ENCODE measurements at regions not wholly inside any gene's neighbourhood (a gene's known extent, or its start where the extent isn't known, plus 50 kb on each side); places are given as distances from the start of the nearest gene placed in this dataset.

DNA sequence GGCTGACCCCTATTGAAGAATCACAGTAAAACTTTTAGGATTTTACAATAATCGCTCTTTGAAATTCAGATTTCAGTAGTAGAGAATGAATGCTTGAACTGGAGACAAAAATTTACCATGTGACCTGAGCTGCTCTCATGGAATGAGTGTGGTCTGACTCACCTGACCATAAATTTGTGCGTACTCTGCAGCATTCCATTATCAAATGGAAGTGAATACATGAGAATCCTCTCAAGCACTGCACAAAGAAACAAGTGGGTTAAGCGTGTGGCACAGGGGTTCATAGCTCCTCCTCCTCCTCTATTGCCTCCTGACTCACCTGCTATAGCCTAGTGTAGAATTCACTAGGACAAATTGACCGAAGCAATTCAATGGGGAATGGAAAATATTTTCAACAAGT lies 269.8 kb upstream of the CDH9 start:
- no peak for DNase-seq

DNA sequence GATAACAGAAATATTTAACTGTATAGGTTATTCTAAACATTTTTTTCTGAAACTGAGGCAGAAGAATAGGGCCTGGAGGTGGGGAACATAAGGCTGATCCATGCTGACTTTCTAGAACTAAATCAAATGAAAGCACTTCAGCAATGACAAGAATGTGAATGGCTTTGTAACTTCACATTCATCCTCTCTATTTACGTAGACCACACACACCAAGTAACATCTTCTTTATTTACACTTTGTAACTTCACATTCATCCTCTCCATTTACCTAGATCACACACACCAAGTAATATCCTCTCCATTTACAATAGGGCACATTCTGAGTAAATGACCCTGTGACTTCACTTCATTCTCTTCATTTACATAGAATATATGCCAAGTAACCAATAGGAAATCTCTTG lies 251.8 kb upstream of the CDH9 start:
- DNase-seq, result no peak

DNA sequence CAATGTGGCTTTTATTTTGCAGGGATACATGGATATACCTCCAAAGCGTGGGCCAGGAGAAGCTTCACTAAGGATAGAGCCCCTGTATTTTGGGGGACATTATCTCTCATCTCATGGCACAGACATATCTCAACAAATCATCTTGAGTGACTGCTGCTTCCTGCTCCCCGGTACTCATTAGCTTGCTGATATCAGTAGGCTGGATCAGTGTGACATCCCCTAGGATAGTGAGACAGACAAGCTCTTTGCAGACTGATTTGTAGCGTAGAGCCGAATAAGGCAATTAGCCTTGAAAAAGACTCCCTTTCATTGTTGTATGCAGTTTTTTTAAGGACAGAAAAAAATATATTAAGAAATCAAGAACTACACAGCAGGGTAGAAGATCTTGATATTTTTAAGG lies 237.7 kb upstream of the CDH9 start:
- no peak for DNase-seq

DNA sequence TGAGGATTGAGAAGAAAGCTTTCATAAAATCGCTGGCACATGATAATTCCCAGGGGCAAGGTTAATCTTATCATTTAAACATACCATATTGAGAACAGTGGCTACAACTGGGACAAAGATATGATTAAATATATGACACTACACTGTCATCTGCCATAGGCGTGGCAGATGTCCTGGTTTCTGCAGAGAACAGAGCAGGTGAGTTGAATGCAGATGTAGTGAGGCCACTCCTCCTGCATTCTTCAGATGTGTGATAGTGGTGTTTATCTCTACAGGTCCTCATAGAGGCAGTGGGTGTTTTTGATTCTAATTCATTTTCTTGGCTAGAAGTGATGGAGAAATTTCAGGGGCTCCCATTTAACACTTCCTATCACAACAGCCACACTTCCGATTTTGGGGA lies 237.0 kb upstream of the CDH9 start:
- no peak for DNase-seq

DNA sequence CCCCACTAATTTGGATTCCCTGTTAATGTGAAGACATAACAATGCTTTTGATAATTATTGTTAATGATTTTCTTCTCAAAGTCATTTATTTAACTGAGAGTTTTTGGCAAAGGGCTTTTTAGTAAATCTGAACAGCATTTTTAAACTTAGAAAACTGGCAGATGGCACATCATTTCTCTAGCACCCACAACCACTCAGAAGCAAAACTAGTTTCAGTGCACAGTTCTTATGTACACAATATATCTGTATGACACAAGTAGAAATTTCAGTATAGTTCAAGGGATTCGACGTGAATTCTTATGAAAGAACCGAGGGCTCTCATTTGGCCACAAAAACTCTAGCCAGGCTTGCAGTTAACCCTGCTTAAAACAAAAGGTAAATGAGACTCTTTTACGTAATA lies 231.4 kb upstream of the CDH9 start:
- DNase-seq, result no peak

DNA sequence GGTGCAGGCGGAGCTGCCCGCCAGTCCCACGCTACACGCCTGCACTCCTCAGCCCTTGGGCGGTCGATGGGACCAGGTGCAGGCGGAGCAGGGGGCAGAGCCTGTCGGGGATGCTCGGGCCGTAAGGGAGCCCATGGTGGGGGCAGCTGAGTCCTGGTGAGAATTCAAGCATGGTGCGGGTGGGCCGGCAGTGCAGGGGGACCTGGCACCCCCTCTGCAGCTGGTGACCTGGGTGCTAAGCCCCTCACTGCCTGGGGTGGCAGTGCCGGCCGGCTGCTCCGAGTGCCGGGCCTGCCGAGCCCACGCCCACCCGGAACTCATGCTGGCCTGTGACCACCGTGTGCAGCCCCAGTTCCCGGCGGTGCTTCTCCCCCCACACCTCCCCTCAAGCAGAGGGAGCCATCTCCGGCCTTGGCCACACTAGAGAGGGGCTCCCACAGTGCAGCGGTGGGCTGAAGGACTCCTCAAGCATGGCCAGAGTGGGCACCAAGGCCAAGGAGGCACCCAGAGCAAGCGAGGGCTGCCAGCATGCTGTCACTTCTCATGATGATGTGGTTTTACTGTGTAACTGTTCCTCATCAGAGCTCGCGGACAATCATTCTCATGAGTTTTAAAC lies 228.9 kb upstream of the CDH9 start:
- DNase-seq, result no peak

DNA sequence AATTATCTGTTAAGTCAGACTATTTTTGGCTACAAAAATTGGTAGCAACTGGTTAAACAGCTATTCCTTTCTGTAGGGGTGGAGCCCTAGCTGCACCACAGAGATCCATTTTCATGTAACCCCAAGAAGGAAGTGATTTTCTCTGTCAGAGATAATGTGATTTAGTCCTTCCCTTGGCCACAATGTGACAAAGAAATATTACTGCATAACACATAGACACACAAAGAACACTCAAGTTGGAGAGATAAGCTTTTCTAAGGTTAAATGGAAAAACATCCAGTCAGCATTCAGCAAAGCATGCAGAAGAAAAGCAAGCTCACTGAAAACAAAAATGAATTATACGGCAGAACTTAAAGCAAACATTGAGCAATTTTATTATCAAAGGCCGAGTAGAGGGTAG lies 227.8 kb upstream of the CDH9 start:
- no peak for DNase-seq

DNA sequence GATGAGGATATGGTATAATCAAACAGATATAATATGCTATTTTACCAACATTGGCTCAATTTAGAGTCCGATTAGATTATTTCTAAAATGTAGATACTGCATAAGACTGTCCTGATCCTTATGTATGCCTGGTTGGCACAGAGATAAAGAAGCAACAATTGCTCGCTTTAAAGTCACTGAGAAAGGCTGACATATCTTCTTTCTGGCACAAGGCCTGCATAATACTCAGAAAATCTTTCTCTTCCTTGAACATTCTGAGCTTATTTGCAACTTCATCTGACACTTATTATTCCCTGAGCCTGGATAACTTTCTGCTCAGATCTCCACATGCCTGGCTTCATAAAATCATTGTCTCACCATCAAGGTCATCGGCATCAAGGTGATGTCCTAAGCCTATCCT lies 219.3 kb upstream of the CDH9 start:
- no peak for DNase-seq

DNA sequence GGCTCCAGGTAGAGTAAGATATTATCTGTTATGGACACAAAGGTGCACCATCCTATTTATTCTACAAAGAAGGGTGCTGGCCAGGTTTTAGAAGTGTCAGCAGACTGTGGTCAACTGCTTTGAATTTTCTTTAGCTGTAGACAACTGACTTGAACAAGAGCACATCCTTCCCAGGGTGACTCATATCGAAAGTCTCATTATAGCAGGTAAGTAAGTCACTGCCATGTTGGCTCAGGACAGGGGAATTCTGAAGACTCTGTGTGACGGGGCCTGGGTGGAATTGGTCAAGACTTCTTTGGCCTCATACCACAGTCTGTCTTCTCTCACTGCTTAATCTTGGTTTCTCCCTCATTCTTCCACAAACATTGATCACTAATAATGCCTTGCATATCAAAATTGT lies 214.5 kb upstream of the CDH9 start:
- DNase-seq, result no peak

DNA sequence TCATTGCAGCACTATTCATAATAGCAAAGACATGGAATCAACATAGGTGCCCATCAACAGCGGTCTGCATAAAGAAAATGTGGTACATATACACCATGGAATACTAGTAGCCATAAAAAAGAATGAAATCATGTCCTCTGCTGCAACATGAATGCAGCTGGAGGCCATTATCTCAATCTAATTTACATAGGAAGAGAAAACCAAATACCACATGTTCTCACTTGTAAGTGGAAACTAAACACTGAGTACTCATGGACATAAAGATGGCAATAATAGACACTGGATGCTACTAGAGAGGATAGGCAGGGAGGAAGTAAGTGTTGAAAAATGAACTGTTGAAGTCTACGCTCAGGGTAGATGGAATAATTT lies 203.9 kb upstream of the CDH9 start:
- DNase-seq, result peak in 1 of 2 experiments; percentile 29

DNA sequence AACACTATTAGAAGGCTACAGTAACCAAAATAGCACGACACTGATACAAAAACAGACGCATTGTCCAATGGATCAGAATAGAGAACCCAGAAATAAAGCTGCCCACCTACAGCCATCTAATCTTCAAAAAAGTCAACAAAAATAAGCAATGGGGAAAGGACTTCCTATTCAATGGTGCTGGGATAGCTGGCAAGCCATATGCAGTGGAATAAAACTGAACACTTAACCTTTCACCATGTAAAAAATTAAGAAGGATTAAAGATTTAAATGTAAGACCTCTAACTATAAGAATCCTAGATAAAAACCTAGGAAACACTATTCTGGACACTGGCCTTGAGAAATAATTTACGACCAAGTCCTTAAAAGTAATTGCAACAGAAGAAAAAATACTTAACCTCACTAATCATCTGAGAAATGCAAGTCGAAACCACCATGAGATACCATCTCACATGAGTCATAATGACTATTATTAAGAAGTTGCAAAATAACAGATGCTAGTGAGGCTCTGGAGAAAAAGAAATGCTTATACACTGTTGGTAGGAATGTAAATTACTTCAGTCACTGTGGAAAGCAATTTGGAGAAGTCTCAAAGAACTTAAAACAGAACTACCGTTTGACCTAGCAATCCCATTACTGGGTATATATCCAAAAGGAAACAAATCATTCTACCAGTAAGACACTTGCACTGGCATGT lies 203.3 kb upstream of the CDH9 start:
- no peak for DNase-seq

DNA sequence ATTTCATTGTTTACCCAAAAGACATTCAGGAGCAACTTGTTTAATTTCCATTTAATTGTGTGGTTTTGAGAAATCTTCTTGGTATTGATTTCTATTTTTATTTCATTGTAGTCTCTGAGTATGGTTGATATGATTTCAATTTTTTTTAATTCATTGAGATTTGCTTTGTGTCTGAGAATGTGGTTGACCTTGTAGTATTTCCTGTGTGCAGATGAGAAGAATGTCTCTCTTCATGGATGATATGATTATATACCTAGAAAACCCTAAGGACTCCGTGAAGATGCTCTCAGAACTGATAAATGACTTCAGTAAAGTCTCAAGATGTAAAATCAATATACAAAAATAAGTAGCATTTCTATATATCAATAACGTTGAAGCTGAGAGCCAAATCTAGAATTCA lies 202.4 kb upstream of the CDH9 start:
- DNase-seq, result no peak

DNA sequence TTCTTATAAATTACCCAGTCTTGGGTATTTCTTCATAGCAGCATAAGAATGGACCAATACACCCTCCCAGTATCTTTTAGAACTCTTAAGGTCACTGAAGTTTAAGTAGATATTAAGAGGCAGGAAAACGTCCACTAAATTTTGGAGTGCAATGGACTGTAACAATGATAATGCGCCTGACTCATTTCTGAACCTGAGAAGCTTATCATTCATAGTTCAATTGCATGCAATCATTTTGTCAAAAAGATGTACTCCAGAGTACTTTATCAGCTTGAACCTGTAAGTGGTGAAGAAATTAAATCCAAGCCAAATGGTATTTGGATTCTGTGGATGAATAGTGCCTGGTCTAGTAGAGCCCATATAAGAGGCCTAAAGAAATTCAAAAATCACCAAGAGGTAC lies 196.5 kb upstream of the CDH9 start:
- DNase-seq, result no peak

DNA sequence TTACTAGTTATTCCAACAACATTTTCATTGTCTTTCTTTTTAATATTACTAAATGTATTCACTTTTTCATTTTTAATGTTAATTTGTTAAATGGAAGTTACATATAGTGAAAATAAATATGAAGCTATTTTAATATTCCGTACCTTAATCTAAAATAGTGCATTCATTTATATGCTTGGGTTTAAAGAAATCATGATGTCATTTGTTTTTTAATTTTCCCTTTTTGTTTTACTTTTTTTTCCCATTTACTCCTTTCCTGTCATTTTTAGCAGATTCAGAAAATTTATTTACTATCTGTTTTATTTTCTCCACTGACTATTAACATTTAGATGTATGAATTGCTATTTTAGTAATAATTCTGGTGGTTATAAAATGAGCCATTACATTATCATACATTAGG lies 183.0 kb upstream of the CDH9 start:
- DNase-seq, result no peak

DNA sequence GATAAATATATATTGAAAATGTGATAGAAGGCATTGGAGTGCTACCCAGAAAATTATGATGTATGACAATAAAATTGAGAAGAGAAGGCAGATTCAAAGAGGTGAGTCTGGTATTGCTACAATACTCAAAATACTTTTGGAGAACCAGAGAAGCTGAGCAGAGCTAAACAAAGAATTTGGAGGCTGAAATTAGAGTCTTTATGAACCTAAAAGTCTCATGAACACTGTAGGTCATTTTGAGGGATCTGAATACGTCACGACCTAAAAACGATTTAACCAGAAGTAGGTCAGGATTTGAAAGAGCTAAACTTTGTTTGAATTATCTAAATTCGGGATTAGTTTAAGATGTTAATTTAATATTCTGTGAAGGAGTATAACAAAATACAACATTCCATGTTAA lies 182.4 kb upstream of the CDH9 start:
- DNase-seq, result no peak

DNA sequence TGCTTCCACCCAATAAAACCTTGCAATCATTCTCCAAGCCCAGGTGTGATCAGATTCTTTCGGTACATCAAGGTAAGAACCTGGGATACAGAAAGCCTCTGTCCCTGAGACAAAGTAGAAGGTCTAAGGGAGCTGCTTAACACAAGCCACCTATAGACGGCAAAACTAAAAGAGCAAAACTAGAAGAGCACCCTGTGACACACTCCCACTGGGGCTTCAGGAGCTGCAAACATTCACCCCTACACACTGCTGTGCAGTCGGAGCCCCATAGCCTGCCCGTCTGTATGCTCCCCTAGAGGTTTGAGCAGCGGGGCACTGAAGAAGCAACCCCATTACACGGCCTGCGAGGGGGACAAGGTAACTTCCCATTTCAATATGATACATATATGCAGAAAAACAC lies 179.6 kb upstream of the CDH9 start:
- no peak for DNase-seq

DNA sequence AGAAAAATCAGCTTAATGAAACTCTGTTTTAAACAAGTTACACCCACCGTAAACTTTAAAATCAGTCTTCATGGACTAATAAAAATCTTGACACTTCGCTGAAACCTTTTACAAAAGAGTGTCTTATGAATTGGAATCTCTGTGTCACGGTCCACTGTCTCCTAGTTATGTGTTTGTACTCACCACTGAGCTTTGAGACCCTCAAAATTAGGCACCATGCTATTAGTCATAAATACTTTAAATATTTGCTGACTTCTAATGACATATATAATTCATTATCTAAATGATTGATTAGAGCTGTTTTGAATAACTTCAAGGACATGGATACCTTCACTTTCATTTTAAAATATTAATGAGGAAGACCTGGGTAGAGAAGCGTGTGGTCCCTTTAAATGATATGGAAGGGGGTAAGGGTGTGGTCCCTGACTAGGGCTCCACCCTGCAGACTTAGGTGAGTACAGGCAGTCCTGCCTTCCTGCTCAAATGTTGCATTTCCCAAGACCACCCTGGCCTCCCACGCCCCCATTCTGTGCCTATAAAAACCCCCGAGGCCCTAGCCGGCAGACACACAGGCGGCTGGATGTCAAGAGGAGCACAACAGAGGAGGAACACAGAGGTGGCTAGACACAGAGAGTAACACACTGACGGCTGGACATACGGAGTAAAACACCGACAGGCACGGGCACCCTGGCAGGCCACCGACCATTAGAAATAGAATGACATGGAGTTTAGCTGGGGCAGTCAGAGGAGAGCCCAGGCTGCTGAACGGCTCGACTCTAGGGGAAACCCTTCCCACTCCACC lies 179.0 kb upstream of the CDH9 start:
- DNase-seq, result no peak

DNA sequence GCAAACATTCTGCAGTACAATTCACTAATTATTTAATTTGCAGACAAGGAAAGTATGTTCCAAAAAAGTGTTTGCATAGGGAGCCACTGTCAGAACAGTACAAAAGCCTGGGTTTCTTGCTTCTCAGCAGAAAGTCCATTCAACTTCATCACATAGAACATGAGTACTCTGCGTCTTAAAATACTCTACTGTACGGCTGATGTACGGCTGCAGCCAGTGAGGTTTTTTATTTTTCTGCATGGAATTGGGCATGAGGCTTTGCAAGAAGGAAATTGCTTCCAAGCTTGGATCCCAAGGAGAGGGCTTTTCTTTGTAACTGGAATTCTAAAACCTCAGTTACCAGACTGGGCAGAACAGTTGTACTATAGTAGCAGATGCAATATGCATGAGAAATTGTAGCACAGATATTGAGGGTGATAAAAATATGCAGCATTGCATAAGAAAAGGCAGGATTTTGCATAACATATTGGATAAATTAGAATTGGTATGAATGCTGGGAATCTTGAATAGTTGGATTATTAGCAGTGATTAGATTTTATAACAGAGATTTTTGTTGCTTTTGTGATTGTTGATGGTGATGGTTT lies 178.1 kb upstream of the CDH9 start:
- DNase-seq, result no peak

DNA sequence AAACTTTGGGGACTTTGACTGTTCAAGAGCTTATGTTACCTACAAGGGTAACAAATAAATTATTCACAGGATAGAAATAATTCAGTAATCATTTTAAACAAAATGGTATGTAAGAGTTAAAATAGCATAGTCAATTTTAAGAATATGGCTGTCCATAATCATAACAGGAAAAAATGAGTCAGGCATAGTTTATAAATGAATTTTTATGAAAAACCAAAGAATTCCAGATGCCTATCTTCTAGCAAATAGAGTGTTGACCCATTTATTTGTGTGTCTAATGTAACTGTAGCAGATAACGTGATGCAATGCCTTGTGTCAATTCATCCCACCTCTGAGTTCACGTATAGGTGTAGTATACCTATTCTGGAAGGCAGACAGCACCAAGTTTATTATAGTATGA lies 169.7 kb upstream of the CDH9 start:
- DNase-seq, result no peak

DNA sequence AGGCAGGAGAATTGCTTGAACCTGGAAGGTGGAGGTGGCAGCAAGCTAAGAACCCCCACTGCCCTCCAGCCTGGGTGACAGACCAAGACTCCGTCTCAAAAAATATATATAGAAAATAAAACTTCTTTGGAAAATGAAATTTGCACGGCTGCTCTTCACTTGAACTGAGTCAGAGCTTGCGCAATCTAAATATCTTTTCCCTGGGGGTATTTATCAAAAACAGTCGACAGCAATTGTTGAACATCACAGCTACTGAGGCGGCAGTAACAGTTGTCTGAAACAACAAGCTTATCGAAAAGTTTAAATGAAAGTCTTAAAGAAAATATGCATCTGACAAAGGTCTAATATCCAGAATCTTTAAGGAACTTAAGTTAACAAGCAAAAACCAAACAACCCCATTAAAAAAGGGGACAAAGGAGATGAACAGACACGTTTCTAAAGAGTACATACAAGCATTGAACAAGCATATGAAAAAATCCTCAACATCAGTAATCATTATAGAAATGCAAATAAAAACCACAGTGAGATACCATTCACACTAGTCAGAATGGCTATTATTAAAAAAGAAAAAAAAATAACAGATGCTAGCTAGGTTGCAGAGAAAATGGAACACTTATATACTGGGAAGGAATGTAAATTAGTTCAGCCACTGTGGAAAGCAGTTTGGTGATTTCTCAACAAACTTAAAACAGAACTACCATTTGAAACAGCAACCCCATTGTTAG lies 153.6 kb upstream of the CDH9 start:
- DNase-seq, result no peak

DNA sequence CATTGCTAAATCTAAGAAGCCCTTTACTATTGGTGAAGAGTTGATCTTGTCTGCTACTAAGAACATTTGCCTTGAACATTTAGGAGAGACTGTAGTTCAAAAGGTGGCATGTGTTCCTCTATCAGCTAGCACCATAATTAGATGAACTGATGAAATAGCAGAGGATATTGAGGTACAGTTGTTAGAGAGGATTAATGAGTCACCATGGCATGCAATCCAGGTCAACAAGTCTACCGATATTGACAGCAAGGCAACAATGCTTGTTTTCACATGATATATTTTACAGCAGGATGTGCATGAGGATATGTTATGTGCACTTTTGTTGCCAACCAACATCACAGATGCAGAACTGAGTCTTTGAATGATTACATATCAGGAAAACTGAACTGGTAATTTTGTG lies 134.3 kb upstream of the CDH9 start:
- DNase-seq, result no peak

DNA sequence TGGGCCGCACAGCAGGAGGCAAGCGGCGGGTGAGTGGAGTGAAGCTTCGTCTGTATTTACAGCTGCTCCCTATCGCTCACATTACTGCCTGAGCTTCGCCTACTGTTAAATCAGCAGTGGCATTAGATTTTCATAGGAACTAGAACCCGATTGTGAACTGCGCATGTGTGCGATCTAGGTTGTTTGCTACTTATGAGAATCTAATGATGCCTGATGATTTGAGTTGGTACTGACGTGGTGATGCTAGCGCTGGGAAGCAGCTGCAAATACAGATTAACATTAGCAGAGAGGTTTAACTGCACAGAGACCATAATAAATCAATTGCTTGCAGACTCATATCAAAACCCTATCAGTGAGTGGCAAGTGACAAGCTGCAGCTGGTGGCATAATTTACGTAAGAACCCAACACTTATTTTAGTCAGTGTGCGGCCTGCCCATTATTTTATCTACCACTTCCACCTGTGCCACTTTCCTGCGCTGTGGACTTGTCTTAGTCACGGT lies 133.4 kb upstream of the CDH9 start:
- peak; percentile 98 to 99 for DNase-seq

DNA sequence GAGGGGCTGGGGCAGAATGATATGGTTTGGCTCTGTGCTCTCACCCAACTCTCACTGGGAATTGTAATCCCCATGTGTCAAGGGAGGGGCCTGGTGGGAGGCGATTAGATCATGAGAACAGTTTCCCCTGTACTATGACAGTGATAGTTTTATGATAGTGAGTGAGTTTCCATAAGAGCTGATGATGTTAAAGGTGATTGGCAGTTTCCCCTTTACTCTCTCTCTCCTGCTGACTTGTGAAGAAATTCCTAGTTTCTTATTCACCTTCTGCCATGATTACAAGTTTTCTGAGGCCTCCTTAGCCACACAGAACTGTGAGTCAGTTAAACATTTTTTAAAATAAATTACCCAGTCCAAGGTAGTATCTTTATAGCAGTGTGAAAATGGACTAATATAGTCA lies 120.4 kb upstream of the CDH9 start:
- DNase-seq, result no peak
